IPS DF 6.9 (cell line): ENCODE measurements at regions not wholly inside any gene's neighbourhood (a gene's known extent, or its start where the extent isn't known, plus 50 kb on each side); places are given as distances from the start of the nearest gene placed in this dataset.
"Not testable (repeated sequence)": the region's sequence is repeated elsewhere in the genome, so short reads cannot be mapped to it uniquely, and the experiment has no call there.

Experiments
- DNase-seq: peaks from one replicate; pipeline ENCODE4 v3.0.0-alpha.2; 2013; ENCODE audit warnings: low read depth, low spot score
- H3K27ac ChIP-seq: one replicate; pipeline ENCODE4 v1.5.1; 2013; ENCODE audit warnings: low read length, control low read depth
- H3K27me3 ChIP-seq: 2 replicates; pipeline ENCODE4 v1.6.1; 2013; ENCODE audit warnings: mild to moderate bottlenecking, low read length; ENCODE audit not compliant: control insufficient read depth, insufficient read depth
- H3K36me3 ChIP-seq: 2 replicates; pipeline ENCODE4 v1.6.1; 2013; ENCODE audit warnings: low read length; ENCODE audit not compliant: control insufficient read depth, insufficient read depth
- H3K4me1 ChIP-seq: 2 replicates; pipeline ENCODE4 v1.6.1; 2013; ENCODE audit warnings: low read length; ENCODE audit not compliant: control insufficient read depth, insufficient read depth
- H3K4me3 ChIP-seq: 2 replicates; pipeline ENCODE4 v1.5.1; 2013; ENCODE audit warnings: mild to moderate bottlenecking, low read length
- H3K9me3 ChIP-seq: 2 replicates; pipeline ENCODE4 v1.6.1; 2013; ENCODE audit warnings: low read length, inconsistent platforms; ENCODE audit not compliant: control insufficient read depth, insufficient read depth
- WGBS: extraction: QIAGEN DNeasy Blood & Tissue Kit; methylation state at CpG from one replicate; pipeline ENCODE4 v1.1.7; 2013; ENCODE audit warnings: mixed read lengths, missing lambda C conversion rate; ENCODE audit not compliant: insufficient read length, insufficient coverage; 5-methylcytosine and 5-hydroxymethylcytosine counted together

DNA sequence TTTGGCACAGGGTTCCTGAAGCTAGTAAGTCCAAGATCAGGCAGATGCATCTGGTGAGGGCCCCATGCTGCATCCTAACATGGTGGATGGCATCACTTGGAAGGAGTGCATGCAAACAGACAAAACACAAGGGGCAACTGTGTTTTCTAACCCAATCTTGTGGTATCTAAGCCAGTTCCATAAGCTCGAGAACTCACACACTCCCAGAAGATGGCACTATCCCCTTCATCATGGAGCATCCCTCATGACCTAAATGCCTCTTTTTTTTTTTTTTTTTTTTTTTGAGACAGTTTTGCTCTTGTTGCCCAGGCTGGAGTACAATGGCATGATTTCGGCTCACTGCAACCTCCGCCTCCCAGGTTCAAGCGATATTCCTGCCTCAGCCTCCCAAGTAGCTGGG is 1763.5 kb downstream of the SLITRK5 start:
- not testable (repeated sequence) for H3K9me3 ChIP-seq, H3K4me3 ChIP-seq, H3K27me3 ChIP-seq, H3K27ac ChIP-seq, H3K36me3 ChIP-seq, H3K4me1 ChIP-seq
- DNase-seq, result peak; percentile 2
- no CpG with 5 or more reads among the region's 4 CpGs for WGBS

DNA sequence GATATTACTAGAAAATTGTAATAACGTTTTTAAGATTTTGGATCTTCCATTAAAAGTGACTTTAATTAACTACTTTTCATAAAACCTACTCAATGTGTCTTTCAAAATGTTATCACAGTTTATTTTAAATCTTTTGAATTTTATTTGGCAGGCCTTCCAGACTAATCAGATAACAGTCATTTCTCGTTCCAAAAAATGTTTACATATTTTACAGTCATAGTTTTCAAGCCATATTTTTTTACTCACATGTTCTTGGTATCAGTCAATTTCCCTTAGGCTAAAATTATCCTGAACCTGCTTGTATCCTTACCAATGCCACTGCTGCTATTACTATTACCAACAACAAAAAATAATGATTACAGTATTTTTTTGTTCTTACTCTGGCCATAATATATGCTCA is 1783.5 kb downstream of the SLITRK5 start:
- Histone ChIP-seq H3K27me3 (no peaks in the 10 kb centered on the region), H3K4me1 (no peaks in the 10 kb centered on the region), H3K4me3 (no peak overlapping the region), H3K36me3 (no peaks in the 10 kb centered on the region), H3K27ac (no peak overlapping the region), H3K9me3 (no peaks in the 10 kb centered on the region)
- no peak for DNase-seq
- WGBS, result no CpG with 5 or more reads among the region's 2 CpGs

DNA sequence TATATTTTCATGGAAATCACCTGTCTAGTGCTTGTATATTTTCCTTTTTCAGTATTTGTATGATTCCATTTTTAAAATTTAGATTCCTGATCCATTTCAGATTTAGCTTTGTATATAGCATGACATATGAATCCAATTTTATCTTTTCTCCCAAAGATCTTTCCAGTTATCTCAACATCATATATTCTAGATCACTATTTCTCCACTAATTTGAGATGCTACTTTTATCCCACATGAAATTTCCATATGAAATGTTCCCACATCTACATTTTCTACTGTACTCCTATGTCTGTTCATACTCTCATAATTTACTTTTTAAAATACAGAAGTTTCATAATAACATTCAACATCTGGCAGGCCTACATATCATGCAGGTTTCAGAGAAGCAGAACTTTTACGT is 1784.1 kb downstream of the SLITRK5 start:
- H3K4me3 ChIP-seq, result no peak overlapping the region
- H3K36me3 ChIP-seq, result no peaks in the 10 kb centered on the region
- H3K27ac ChIP-seq, result no peak overlapping the region
- H3K9me3 ChIP-seq, result no peaks in the 10 kb centered on the region
- H3K4me1 ChIP-seq, result no peaks in the 10 kb centered on the region
- no CpG with 5 or more reads among the region's 1 CpG for WGBS
- H3K27me3 ChIP-seq, result no peaks in the 10 kb centered on the region
- no peak for DNase-seq

DNA sequence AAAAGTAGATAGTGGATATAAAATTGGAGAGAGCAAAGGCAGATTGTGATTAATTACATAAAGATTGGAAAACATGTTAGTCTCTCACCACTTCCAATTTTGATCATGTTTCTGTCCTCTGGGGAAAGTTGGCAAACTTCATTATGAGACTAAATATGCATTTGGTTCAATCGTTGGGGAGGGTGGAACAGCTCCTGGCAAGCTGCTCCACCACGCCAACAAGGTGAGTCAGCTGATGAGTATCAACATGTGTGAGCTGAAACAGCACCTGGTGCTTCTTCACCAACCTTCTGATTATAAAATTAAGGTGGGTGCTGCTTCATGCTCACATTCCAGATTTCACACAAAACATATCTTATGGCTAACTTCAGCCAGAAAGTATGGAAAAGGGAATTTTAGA is 1784.6 kb downstream of the SLITRK5 start:
- no peak overlapping the region for H3K27ac ChIP-seq
- H3K9me3 ChIP-seq, result no peaks in the 10 kb centered on the region
- WGBS, result no CpG with 5 or more reads among the region's 2 CpGs
- H3K27me3 ChIP-seq, result no peaks in the 10 kb centered on the region
- no peaks in the 10 kb centered on the region for H3K4me1 ChIP-seq
- no peaks in the 10 kb centered on the region for H3K36me3 ChIP-seq
- DNase-seq, result no peak
- H3K4me3 ChIP-seq, result no peak overlapping the region

DNA sequence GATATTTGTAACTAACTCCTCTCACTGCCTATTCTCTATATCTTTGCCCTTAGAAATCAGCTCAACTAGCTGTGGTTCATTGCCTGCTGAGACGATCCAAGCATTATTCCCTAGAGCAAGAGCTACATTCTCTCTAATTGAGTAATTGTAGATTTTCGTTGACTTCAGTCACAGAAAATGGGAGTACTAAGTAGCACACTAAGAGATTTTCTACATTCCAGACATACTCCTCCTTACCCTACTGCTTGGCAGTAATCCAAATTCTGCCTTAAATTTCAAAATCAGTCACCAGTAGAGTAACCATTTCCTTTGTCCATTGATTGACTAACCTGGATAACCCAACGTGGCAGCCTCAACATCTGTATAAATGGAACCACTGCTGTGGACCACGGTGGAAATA is 1786.8 kb downstream of the SLITRK5 start:
- Histone ChIP-seq H3K27ac (no peak overlapping the region), H3K36me3 (no peaks in the 10 kb centered on the region), H3K4me1 (no peaks in the 10 kb centered on the region), H3K27me3 (no peaks in the 10 kb centered on the region), H3K9me3 (no peaks in the 10 kb centered on the region), H3K4me3 (no peak overlapping the region)
- no peak for DNase-seq
- no CpG with 5 or more reads among the region's 4 CpGs for WGBS

DNA sequence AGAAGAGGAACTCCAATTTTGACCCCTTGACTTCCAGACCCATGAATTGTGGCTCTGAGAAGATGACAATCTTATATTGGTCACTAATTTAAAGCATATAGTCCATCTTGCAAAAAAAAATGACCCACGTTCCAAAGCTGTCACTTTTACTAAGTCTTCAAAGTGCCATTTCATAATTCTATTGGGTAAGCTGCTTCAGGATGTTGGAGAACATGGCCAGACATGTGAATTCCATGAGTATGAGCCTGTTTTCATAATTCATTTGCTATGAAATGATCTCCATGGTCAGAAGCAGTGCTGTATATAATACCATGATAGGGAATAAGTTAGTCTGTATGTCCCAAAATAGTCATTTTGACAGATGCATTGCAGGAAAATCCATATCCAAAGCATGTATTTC is 1787.3 kb downstream of the SLITRK5 start:
- no peaks in the 10 kb centered on the region for H3K9me3 ChIP-seq
- no peaks in the 10 kb centered on the region for H3K27me3 ChIP-seq
- no CpG with 5 or more reads among the region's 1 CpG for WGBS
- no peaks in the 10 kb centered on the region for H3K4me1 ChIP-seq
- H3K27ac ChIP-seq, result no peak overlapping the region
- no peak for DNase-seq
- no peaks in the 10 kb centered on the region for H3K36me3 ChIP-seq
- H3K4me3 ChIP-seq, result no peak overlapping the region

DNA sequence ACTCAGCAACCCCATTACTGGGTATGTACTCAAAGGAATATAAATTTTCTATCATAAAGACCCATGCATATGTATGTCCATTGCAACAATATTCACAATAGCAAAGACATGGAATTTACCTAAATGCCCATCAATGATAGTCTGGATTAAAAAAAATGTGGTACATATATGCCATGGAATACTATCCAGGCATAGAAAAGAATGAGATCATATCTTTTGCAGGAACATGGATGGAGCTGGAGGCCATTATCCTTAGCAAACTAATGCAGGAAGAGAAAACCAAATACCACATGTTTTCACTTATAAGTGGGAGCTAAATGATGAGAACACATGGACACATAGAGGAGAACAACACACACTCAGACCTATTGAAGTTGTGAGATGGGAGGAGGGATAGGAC is 1789.7 kb downstream of the SLITRK5 start:
- not testable (repeated sequence) for H3K27ac ChIP-seq, H3K4me1 ChIP-seq, H3K4me3 ChIP-seq

DNA sequence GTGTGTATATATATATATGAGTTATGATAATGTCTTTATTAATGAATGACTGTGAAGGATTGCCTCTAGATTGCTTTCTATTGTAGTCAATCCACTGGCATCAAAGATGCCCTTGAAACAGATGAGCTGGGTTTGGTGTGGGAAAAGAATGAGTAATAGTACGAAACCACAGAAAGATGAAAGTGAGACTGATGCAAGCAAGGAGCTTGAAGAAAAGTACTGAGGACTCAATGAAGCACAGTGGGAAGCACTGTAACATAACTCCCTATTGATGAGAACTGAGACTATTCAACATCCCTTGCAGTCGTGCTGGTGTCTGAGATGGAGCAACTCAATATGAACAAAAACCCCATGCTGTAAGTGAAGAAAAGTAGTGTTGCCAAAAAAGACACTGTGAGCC is 1794.2 kb downstream of the SLITRK5 start:
- Histone ChIP-seq H3K4me1 (no peaks in the 10 kb centered on the region), H3K27me3 (no peaks in the 10 kb centered on the region), H3K4me3 (no peak overlapping the region), H3K9me3 (no peaks in the 10 kb centered on the region), H3K27ac (no peak overlapping the region), H3K36me3 (no peaks in the 10 kb centered on the region)
- no peak for DNase-seq
- no CpG with 5 or more reads among the region's 2 CpGs for WGBS

More for the DNA sequence above, 1789.7 kb downstream of the SLITRK5 start:
- not testable (repeated sequence) for H3K27me3 ChIP-seq, DNase-seq, H3K9me3 ChIP-seq, H3K36me3 ChIP-seq

DNA sequence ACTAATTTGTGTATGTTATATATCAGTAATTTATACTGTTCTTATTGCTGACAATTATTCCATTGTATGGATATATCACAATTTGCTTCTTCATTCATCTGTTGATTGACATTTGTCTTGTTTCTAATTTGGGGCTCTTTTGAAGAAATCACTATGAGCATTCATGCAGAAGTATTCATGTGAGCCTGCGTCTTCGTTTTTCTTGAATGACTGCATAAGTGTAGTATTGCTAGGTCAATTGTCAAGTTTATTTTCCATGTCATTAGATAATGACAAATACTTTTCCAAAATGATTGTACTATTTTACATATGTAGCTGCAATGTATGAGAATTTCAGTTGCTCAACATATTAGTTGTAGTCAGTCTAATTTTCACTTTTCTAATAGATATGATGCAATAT is 1796.9 kb downstream of the SLITRK5 start:
- Histone ChIP-seq H3K4me1 (no peaks in the 10 kb centered on the region), H3K36me3 (no peaks in the 10 kb centered on the region), H3K27me3 (no peaks in the 10 kb centered on the region), H3K27ac (no peak overlapping the region), H3K4me3 (no peak overlapping the region), H3K9me3 (no peaks in the 10 kb centered on the region)
- WGBS, result no CpG with 5 or more reads among the region's 2 CpGs
- DNase-seq, result no peak

DNA sequence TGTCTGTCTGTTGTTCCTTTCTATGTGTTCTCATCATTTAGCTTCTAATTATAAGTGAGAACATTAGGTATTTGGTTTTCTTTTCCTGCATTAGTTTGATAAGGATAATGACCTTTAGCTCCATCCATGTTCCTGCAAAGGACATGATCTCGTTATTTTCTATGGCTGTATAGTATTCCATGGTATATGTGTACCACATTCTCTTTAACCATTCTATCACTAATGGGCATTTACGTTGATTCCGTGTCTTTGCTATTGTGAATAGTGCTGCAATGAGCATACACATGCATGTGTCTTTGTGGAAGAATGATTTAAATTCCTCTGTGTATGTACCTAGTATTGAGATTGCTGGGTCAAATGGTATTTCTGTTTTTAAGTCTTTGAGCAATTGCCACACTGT is 1799.7 kb downstream of the SLITRK5 start:
- no CpG with 5 or more reads among the region's 3 CpGs for WGBS
- no peaks in the 10 kb centered on the region for H3K27me3 ChIP-seq

DNA sequence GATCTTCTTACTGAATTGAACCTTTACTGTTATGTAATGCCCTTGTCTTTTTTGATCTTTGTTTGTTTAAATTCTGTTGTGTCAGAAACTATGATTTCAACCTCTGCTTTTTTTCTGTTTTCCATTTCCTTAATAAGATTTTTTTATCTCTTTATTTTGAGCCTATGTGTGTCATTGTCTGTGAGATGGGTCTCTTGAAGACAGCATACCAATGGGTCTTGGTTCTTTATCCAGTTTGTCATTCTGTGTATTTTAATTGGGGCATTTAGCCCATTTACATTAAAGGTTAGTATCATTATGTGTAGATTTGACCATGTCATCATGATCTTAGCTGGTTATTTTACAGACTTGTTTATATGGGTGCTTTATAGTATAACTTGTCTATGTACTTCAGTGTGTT is 1803.3 kb downstream of the SLITRK5 start:
- H3K4me3 ChIP-seq, result no peak overlapping the region
- DNase-seq, result no peak
- H3K27me3 ChIP-seq, result no peaks in the 10 kb centered on the region
- H3K4me1 ChIP-seq, result no peaks in the 10 kb centered on the region
- H3K36me3 ChIP-seq, result no peaks in the 10 kb centered on the region
- H3K9me3 ChIP-seq, result no peaks in the 10 kb centered on the region
- H3K27ac ChIP-seq, result no peak overlapping the region

More for the DNA sequence above, 1799.7 kb downstream of the SLITRK5 start:
- Histone ChIP-seq H3K4me3 (no peak overlapping the region), H3K9me3 (no peaks in the 10 kb centered on the region), H3K4me1 (no peaks in the 10 kb centered on the region), H3K27ac (no peak overlapping the region), H3K36me3 (no peaks in the 10 kb centered on the region)
- DNase-seq, result no peak
